GM18511 (cell line): ENCODE measurements at regions not wholly inside any gene's neighbourhood (a gene's known extent, or its start where the extent isn't known, plus 50 kb on each side); places are given as distances from the start of the nearest gene placed in this dataset.
A peak's percentile ranks its signal among the peaks of the same experiment; 100 is the strongest.

Experiments
- ATAC-seq: cut with Tn5 transposase; IDR thresholded peaks from one replicate; pipeline ENCODE4 v1.9.1; 2021; ENCODE audit warnings: mild to moderate bottlenecking, moderate library complexity; ENCODE audit not compliant: unreplicated experiment

GRCh38 chr20:10724449-10725173 is 50.8 kb upstream of the JAG1 start:
- ATAC-seq, result no peak

- no peak for ATAC-seq
These were observed 55.3 kb upstream of the JAG1 start for GRCh38 chr20:10728873-10729670.

- ATAC-seq, result no peak
These were observed 56.0 kb upstream of the JAG1 start for GRCh38 chr20:10729785-10730184.

DNA sequence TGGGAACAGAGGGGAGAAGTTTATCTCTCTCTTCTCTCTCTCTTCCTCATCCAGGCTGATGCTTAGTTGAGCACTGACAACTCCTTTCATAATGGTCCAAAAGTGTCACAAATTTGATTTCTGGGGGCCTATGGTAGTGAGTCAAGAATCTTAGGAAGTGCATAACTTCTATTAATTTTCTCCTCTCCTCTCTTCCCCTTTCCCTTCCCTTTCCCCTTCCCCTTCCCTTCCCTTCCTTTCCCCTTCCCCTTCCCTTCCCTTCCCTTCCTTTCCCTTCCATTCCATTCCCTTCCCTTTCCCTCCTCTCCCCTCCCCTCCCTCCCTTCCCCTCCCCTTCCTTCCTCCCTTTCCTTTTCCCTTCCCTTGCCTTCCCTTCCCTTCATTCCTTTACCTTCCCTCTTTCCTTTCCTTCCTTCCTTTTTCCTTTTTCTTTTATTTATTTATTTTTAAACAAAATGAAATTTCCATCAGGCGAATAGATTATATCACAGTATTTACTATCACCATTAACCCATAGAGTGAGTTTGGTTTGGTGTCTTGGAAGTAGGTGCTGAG is 56.9 kb upstream of the JAG1 start:
- no peak for ATAC-seq

- no peak for ATAC-seq
These were observed 57.6 kb upstream of the JAG1 start for GRCh38 chr20:10731190-10731965.

GRCh38 chr20:10733122-10733521 is 59.3 kb upstream of the JAG1 start:
- ATAC-seq, result peak; percentile 64

DNA sequence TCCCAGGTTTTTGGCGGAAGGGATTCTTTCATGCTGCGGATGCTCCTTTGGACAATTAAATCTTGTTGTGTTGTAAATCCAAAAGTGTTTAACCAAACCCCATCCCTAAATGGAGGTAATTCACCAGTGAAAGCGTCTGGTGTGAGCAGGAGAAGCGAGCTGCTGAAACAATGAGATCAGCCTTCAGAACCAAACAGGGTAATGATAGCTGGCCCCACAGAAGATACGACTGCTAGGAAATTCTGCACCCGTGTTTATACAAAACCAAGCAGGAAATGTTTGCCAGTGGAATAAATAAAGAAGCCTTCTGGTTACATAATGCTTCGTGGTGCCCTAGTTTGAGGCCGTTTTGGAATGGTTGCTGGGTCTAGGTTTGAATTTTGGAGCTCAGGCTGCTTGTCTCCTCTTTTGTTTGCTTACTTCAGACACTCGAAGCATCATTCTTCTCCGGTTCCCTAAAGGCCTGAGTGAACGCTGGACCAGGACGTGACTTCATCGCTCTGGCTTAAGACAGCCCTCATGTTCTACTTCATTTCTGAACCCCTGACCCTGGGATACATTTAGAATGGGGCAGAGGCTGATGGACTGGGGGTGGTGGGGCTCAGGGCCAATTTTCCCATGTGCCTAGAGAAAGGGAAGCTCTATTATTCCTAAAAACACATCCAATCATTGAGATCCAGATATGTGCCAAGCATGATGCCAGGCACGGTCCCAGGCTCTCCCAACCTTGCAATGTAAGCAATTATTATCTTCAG is 61.6 kb upstream of the JAG1 start:
- no peak for ATAC-seq

- ATAC-seq, result peak; percentile 22
These were observed 65.3 kb upstream of the JAG1 start for GRCh38 chr20:10739134-10739533.

DNA sequence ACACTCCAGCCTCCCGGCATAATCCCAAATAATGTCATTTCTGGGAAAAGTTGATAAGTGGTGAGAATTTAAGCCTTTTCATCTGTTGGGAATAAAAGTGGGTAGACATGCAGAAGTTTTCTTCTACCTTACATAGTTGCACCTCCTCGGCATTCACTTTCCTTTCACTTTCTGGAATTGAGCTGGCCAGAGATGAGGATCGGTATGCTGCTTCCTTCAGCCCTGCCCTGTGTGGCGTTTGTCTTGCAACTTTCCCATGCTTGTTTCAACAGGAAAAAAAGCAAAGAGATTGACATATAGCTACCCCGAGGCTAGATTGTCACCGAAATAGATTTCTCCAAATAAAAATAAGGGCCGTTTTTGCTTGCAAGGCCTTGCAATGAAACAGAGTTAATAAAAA is 65.8 kb upstream of the JAG1 start:
- peak; percentile 71 for ATAC-seq

DNA sequence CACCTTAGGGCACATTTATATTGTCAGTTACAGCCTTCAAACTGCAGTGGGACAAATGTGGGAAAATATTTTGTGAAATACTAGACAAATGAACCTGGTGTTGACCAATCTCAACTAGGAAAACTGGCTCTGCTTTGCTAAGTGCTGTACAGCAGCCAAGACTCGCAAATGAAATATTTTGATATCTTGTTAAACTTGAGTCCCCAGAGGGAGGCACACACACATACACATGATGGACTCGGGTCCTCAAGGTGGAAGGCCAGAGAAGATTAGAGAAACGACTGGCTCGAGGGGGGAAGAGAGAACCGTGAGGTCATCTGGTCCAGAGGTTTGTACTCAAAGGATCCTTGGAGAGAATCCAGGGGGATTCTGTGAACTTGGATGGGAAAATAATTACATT is 67.3 kb upstream of the JAG1 start:
- ATAC-seq, result no peak

DNA sequence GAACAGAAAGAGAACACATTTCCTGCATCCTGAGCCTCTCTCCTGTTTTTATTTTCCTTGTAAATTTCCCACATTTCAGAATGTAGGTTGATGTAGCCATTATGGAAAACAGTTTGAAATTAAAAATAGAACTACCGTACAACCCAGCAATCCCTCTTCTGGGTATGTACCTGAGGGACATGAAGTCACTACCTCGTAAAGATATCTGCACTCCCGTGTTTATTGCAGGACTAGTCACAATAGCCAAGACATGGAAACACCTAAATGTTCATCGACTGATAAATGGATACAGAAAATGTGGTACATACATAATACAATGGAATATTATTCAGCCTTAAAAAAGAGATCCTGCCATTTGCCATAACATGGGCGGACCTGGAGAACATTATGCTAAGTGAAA is 72.0 kb upstream of the JAG1 start:
- ATAC-seq, result no peak

DNA sequence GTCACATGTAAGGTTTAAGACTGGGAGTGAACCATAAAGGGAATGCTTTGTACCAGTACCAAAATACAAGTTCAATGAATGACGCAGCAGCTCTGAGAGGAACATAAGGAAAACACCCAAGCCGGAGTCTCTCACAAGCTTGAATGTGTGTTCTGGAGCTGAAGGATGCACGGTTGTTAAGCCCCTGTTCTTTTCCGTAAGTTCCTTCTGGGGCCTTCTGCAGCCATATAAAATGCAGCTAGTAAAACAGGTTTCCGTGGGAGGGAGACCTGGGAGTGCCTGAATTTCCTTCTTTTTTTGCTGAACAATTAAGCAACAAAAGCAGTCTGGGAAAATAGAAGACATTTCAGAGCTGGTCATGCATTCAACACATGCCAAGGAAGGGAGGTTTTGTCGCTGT is 73.2 kb upstream of the JAG1 start:
- no peak for ATAC-seq

- ATAC-seq, result no peak
These were observed 75.3 kb upstream of the JAG1 start for GRCh38 chr20:10749084-10749483.

GRCh38 chr20:10752206-10752605 is 78.4 kb upstream of the JAG1 start:
- ATAC-seq, result no peak

DNA sequence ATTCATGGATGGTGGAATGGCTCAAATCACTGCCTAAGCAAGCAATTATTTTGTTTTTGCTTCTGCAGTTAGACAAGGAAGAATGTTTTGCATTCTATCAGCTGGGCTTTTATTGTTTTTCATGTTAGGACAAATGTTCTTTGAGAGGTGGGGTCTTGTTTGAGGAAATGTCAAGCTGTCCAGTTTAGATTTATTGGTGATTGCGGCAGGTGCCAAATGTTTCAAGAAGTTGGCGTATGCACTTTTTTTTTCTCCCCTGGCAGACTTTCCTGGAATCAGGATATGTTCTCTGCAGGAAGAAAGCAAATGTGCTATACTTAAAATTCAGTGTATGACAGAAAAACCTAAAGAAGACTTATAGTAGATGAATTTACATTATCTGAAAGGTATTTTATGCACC is 81.0 kb upstream of the JAG1 start:
- no peak for ATAC-seq

DNA sequence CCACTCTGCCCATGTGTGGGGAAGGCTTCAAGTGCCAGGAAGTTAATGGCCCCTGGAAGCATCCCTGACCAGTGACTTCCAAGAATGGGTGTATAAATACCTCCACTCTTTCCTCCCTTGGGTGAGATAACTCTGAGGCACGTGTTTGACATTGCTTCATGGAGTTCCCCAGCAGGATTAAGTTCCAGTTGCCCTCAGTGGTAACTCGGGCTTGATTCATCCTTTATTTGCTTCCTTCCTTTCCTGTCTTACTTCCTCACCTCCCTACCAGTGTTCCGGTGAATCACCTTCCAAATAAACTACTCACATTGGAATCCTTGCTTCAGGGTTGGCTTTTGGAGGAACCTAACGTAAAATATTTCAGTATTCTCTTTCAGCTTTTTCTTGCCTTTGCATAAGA is 84.6 kb upstream of the JAG1 start:
- ATAC-seq, result no peak

DNA sequence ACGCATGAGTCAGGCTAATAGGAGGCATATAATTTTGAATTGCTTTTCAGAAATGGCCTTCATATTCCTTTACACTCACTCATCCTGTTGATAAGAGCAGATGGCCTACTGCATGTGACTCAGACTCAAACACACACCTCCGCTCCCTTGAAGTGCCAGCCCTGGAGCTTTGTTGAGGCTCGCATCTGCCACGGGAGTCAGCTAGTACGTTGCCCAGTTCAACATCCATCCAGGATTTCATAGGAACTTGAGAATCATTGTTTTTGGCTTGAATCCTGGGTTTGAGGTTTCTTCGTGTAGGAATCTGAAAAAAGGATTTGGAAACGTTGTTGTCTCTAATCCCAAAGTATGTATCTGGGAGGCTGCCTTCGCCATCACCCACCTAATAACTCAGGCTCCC is 87.4 kb upstream of the JAG1 start:
- no peak for ATAC-seq

DNA sequence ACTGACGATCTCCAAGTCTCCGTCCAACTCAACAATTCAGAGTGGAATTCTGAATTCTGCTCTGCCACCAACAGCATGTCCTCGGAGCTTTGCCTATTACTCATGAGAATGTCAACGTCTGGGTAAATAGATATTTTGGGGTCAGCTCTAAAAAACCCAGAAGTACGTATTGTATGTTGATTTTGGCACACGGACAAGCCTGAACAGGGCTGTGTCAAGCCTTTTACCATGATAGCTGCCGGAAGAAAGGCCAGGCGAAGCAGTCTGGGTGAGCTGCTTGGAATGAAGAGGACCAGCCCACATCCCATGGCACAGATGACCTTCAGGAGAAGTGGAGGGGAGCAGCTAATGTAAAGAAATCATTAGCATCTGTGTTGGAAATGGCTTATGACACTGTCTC is 88.0 kb upstream of the JAG1 start:
- no peak for ATAC-seq

- no peak for ATAC-seq
These were observed 88.4 kb upstream of the JAG1 start for GRCh38 chr20:10762216-10762615.

GRCh38 chr20:10763112-10763511 is 89.3 kb upstream of the JAG1 start:
- ATAC-seq, result no peak

- ATAC-seq, result no peak
These were observed 95.9 kb upstream of the JAG1 start for GRCh38 chr20:10769700-10770099.
